ENCODE measurements at regions not wholly inside any gene's neighbourhood (a gene's known extent, or its start where the extent isn't known, plus 50 kb on each side); places are given as distances from the start of the nearest gene placed in this dataset.

- Histone ChIP-seq H3K27ac (peak overlapping the region; percentile 95 to 99), H3K27me3 (no peaks in the 10 kb centered on the region), H3K9me3 (no peaks in the 10 kb centered on the region), H3K4me1 (no peaks in the 10 kb centered on the region), H3K36me3 (no peaks in the 10 kb centered on the region), H3K4me3 (peak overlapping the region; percentile 60 to 64)
- DNase-seq, result no peak
- TF ChIP-seq CTCF (IDR thresholded peaks at IDR 0.05) (no peak), POLR2A (IDR thresholded peaks at IDR 0.05) (no peak)
- intact Hi-C loops (cut with DNase I; ENCODE audit: low total_unique reads), result loop anchor here (5.0 kb wide), 1 partner anchor 296 kb away; no protein-coding TSS in a partner anchor
Observed at GRCh38 chr13:44140888-44141724, 232.5 kb upstream of the SERP2 start.

DNA sequence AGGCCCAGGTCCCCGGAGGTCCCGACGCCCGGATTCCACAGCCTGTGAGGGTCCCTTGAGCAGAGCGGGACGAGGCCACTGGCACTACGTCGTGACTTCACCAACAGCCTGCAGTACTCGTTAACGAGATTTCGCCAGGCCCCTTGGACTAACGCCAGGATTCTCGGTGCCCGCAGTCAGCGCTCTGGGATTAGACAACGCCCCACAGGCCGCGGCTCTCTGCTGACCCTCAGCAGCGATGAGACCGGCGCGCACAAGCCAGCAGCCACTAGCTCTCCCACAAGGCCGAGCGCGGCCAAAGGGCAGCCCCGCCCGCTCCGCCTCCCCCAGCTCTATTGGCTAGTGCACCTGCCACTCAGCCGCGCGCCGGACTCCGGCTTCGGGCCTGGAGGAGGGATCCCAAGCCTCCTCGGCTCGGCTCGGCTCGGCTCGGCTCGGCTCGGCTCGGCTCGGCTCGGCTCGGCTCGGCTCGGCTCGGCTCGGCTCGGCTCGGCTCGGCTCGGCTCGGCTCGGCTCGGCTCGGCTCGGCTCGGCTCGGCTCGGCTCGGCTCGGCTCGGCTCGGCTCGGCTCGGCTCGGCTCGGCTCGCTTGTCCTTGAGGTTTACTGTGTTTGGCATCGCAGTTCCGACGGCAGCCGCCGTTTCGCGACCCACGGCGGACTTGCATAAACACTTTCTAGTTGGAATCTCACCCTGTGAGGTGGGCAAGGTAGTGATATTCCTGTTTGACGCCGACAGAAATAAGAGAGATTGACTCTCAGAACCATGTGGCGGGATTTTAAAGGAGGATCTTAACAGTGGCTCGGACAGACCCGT, 231.7 kb upstream of the SERP2 start:
- no peaks in the 10 kb centered on the region for H3K9me3 ChIP-seq
- H3K4me1 ChIP-seq, result no peaks in the 10 kb centered on the region
- H3K36me3 ChIP-seq, result no peaks in the 10 kb centered on the region
- H3K4me3 ChIP-seq, result peak overlapping the region; percentile 60 to 64
- intact Hi-C loops (cut with DNase I; ENCODE audit: low total_unique reads), result loop anchor here (5.0 kb wide), 1 partner anchor 295 kb away; no protein-coding TSS in a partner anchor
- no peaks in the 10 kb centered on the region for H3K27me3 ChIP-seq
- DNase-seq, result peak; percentile 96 to 99
- H3K27ac ChIP-seq, result peak overlapping the region; percentile 95 to 99
- TF ChIP-seq POLR2A (IDR thresholded peaks at IDR 0.05), result peak; percentile 96 to 98
- TF ChIP-seq CTCF (IDR thresholded peaks at IDR 0.05), result peak in 2 of 4 experiments; percentile 23 to 52

GRCh38 chr13:44142540-44142867, 231.1 kb upstream of the SERP2 start:
- Histone ChIP-seq H3K36me3 (no peaks in the 10 kb centered on the region), H3K9me3 (no peaks in the 10 kb centered on the region), H3K4me1 (no peaks in the 10 kb centered on the region), H3K27ac (peak overlapping the region; percentile 85 to 97), H3K4me3 (peak overlapping the region; percentile 50 to 56), H3K27me3 (no peaks in the 10 kb centered on the region)
- TF ChIP-seq POLR2A (IDR thresholded peaks at IDR 0.05), result no peak
- TF ChIP-seq CTCF (IDR thresholded peaks at IDR 0.05), result peak in 1 of 4 experiments; percentile 3
- intact Hi-C loops (cut with DNase I; ENCODE audit: low total_unique reads), result loop anchor here (5.0 kb wide), 1 partner anchor 295 kb away; no protein-coding TSS in a partner anchor
- peak in 1 of 2 donors; percentile 35 for DNase-seq

- Histone ChIP-seq H3K27me3 (no peaks in the 10 kb centered on the region), H3K9me3 (no peaks in the 10 kb centered on the region), H3K36me3 (no peaks in the 10 kb centered on the region), H3K4me3 (peak overlapping the region; percentile 50 to 56), H3K4me1 (no peaks in the 10 kb centered on the region), H3K27ac (peak overlapping the region; percentile 85 to 97)
- intact Hi-C loops (cut with DNase I; ENCODE audit: low total_unique reads), result loop anchor here (5.0 kb wide), 1 partner anchor 294 kb away; no protein-coding TSS in a partner anchor
- no peak for DNase-seq
- no peak for TF ChIP-seq CTCF (IDR thresholded peaks at IDR 0.05)
- TF ChIP-seq POLR2A (IDR thresholded peaks at IDR 0.05), result no peak
Observed at GRCh38 chr13:44142941-44143665, 230.5 kb upstream of the SERP2 start.

Measured in uterus (tissue), 3 donors.